ENCODE measurements at regions not wholly inside any gene's neighbourhood (a gene's known extent, or its start where the extent isn't known, plus 50 kb on each side); places are given as distances from the start of the nearest gene placed in this dataset.
"Not testable (repeated sequence)": the region's sequence is repeated elsewhere in the genome, so short reads cannot be mapped to it uniquely, and the experiment has no call there.

- ATAC-seq: no peak
- TF ChIP-seq CTCF (IDR thresholded peaks at IDR 0.05): no peak
- WGBS, 2 donors: 81 to 93% methylated on average over 5 of the region's 5 CpGs
- H3K4me3 ChIP-seq: no peak overlapping the region
- H3K36me3 ChIP-seq: no peaks in the 10 kb centered on the region
- no peak for DNase-seq
- no peak for FAIRE-seq
- no peaks in the 10 kb centered on the region for H3K27me3 ChIP-seq
- H3K9me3 ChIP-seq: no peaks in the 10 kb centered on the region
- H3K27ac ChIP-seq: no peak overlapping the region
- intact Hi-C loops (cut with DNase I): no loop called here
- no peaks in the 10 kb centered on the region for H3K4me1 ChIP-seq
Observed at GRCh38 chr6:168186438-168186837, 107.4 kb upstream of the FRMD1 start.

GRCh38 chr6:168186018-168186417 lies 107.0 kb upstream of the FRMD1 start:
- H3K4me3 ChIP-seq; DNase-seq; H3K36me3 ChIP-seq; intact Hi-C loops (cut with DNase I); H3K27ac ChIP-seq; ATAC-seq; FAIRE-seq; H3K9me3 ChIP-seq; H3K4me1 ChIP-seq; H3K27me3 ChIP-seq: not testable (repeated sequence)
- WGBS, 2 donors: 64 to 65% methylated on average over 1 of the region's 1 CpG

GRCh38 chr6:168184701-168185100 lies 105.7 kb upstream of the FRMD1 start:
- Histone ChIP-seq H3K9me3 (no peaks in the 10 kb centered on the region), H3K27me3 (no peaks in the 10 kb centered on the region), H3K36me3 (no peaks in the 10 kb centered on the region), H3K4me3 (no peak overlapping the region), H3K27ac (no peak overlapping the region), H3K4me1 (no peaks in the 10 kb centered on the region)
- 90 to 93% methylated on average over 5 of the region's 5 CpGs for WGBS, 2 donors
- DNase-seq: no peak
- intact Hi-C loops (cut with DNase I): no loop called here
- TF ChIP-seq CTCF (IDR thresholded peaks at IDR 0.05): no peak
- no peak for ATAC-seq
- FAIRE-seq: no peak

- no peak for FAIRE-seq
- no peaks in the 10 kb centered on the region for H3K4me1 ChIP-seq
- intact Hi-C loops (cut with DNase I): no loop called here
- H3K27me3 ChIP-seq: no peaks in the 10 kb centered on the region
- H3K27ac ChIP-seq: no peak overlapping the region
- H3K4me3 ChIP-seq: no peak overlapping the region
- ATAC-seq: no peak
- WGBS, 2 donors: 85 to 90% methylated on average over 6 of the region's 6 CpGs
- H3K9me3 ChIP-seq: no peaks in the 10 kb centered on the region
- no peak for DNase-seq
- no peaks in the 10 kb centered on the region for H3K36me3 ChIP-seq
- TF ChIP-seq CTCF (IDR thresholded peaks at IDR 0.05): no peak
Observed at GRCh38 chr6:168183613-168183970, 104.6 kb upstream of the FRMD1 start.

- no peak for DNase-seq
- Histone ChIP-seq H3K27ac (no peak overlapping the region), H3K4me1 (no peaks in the 10 kb centered on the region), H3K36me3 (no peaks in the 10 kb centered on the region), H3K4me3 (no peak overlapping the region), H3K27me3 (no peaks in the 10 kb centered on the region), H3K9me3 (no peaks in the 10 kb centered on the region)
- TF ChIP-seq CTCF (IDR thresholded peaks at IDR 0.05): no peak
- no peak for FAIRE-seq
- WGBS, 2 donors: 78 to 80% methylated on average over 22 of the region's 22 CpGs
- intact Hi-C loops (cut with DNase I): no loop called here
- ATAC-seq: no peak
Observed at GRCh38 chr6:168182908-168183612, 104.0 kb upstream of the FRMD1 start.
